SKM-1 (cell line): ENCODE measurements at regions not wholly inside any gene's neighbourhood (a gene's known extent, or its start where the extent isn't known, plus 50 kb on each side); places are given as distances from the start of the nearest gene placed in this dataset.
"Not testable (repeated sequence)": the region's sequence is repeated elsewhere in the genome, so short reads cannot be mapped to it uniquely, and the experiment has no call there.

ENCODE experiments used
- DNase-seq: peaks from one replicate; lab custom pipeline; 2025; ENCODE audit not compliant: unreplicated experiment; lab: John Stamatoyannopoulos, UW

GRCh38 chr1:80171631-80172030 lies 1165.1 kb upstream of the ADGRL4 start:
- DNase-seq, result no peak

DNA sequence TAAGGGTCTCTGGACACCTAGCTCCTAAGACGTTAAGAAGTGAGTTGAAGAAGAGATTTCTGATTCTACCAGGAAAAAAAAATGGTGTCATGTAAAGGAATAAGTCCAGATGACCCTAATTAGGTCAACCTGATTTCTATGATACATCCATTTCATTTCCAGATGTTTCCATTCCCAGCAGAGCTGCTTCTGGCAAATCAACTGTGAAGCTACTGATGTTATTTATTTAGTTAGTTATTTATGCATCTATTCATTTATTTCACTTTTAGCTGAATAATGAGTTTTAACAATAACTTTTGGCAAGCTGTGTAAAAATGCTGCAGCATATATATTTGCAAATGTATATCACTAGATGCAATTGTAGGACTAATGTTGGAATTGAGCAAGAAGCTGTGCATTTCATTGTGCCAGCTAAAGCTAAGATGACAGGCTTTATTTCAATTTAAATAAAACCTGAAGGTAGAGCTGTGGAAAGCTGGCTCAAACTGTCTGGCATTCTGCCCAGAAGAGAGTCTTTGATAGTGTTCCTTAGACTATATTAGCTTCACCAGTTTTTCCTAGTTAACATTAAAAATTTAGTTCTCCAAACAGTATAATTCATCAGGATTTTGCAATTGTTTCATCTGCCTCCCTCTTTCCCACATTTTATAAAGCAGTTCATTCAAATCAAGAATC lies 1164.4 kb upstream of the ADGRL4 start:
- DNase-seq, result no peak

DNA sequence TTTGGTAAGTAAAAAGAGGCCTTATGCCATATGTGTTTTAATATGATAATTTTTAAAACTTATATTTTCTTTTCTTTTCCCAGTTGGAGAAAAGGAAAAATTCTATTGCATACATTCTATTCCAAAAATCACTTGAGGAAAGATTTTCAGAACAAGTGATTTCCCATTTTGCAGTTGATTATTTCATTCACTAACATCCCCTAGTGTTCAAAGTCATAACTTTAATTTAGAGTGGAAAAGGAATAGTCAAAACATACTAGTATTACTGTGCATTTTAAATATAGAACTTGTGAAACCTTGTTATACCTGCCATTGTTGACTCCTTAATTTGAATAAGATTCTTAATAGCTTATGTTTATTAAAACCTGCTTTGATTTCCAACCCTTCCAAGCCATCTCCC lies 1157.6 kb upstream of the ADGRL4 start:
- no peak for DNase-seq

- no peak for DNase-seq
Measured at GRCh38 chr1:80163686-80164085, 1157.2 kb upstream of the ADGRL4 start.

DNA sequence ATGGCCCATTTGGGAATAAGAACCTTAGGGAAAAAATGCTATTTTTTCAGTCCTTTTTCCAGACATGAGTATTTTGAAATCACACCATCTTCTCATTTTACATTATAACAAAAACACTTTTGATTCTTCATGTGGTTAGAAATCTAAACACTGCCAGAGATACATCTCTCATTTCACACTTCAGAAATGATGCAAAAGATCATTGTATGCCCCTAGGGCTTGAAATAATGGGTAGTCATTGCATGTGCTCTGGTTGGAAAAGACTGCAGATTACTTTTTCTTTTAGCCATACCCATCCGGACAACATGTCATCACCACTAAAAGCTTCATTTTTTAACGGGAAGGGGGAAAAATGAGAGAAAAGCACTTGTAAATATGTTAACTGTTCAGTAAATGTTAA lies 1152.2 kb upstream of the ADGRL4 start:
- no peak for DNase-seq

- DNase-seq, result no peak
Measured at GRCh38 chr1:80158266-80158665, 1151.7 kb upstream of the ADGRL4 start.

GRCh38 chr1:80155371-80155770 lies 1148.8 kb upstream of the ADGRL4 start:
- no peak for DNase-seq

- no peak for DNase-seq
Measured at GRCh38 chr1:80154176-80154575, 1147.6 kb upstream of the ADGRL4 start.

GRCh38 chr1:80153762-80154161 lies 1147.2 kb upstream of the ADGRL4 start:
- no peak for DNase-seq

GRCh38 chr1:80143361-80143760 lies 1136.8 kb upstream of the ADGRL4 start:
- DNase-seq, result no peak

DNA sequence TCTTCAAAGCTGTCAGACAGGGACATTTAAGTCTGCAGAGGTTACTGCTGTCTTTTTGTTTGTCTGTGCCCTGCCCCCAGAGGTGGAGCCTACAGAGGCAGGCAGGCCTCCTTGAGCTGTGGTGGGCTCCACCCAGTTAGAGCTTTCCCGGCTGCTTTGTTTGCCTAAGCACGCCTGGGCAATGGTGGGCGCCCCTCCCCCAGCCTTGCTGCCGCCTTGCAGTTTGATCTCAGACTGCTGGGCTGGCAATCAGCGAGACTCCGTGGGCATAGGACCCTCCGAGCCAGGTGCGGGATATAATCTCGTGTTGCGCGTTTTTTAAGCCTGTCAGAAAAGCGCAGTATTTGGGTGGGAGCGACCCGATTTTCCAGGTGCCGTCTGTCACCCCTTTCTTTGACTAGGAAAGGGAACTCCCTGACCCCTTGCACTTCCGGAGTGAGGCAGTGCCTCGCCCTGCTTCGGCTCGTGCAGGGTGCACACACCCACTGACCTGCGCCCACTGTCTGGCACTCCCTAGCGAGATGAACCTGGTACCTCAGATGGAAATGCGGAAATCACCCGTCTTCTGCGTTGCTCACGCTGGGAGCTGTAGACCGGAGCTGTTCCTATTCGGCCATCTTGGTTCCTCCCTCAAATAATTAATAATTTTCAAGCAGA lies 1131.5 kb upstream of the ADGRL4 start:
- not testable (repeated sequence) for DNase-seq

DNA sequence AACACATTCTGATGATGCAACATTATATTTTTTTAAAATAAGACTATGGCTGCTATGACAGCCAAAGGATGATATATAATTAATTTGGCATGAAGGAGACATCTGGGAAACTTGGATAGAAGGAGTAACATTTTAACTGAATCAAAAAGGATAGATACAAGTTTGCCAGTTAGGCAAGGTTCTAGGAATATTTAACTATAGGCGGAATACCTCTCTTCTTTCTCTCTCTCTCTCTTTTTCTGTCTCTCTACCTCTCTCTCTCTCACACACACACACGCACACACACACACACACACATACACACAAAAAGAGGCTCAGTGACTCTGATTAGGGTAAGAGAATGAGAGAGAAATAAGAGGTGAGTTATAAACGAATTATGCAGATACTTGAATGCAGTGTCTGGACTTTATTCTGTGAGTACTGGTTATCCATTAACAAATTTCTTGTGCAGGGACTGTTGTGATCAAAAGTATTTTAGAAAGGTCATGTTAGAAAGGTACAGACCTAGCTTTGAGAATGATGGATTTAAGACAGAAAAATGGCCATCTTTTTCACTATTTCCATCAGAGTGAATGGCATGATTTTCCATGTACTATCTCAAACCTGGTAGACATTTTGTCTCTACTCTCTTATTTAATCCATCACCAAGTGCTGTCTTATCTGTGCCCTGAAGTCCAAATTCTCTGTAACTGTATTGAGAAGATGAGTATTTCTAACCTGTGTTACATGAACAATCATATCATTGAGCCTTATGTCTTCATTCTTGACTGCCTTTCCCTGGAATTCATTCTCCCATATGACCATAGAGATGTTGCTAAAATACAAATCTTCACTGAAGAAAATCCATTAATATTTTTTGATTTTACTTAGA lies 1106.9 kb upstream of the ADGRL4 start:
- no peak for DNase-seq

DNA sequence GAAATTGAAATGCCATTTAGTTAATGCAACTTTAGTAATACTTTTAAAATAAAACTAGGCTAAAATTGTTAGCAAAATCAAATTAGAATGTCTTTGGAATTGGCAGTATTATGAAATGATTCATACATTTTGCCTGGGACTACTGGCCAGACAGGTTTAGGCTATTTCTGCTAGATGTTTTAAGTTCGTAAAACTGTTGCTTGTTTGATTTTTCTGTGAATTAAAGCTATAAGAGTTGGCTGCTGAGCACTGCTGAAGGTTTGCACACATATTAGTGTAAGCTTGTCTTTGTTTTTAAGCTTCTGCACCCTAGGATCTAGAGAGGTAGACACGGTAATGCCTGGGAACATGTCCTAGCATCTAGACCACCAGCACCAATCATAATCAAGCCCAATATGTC lies 1094.6 kb upstream of the ADGRL4 start:
- DNase-seq, result no peak

DNA sequence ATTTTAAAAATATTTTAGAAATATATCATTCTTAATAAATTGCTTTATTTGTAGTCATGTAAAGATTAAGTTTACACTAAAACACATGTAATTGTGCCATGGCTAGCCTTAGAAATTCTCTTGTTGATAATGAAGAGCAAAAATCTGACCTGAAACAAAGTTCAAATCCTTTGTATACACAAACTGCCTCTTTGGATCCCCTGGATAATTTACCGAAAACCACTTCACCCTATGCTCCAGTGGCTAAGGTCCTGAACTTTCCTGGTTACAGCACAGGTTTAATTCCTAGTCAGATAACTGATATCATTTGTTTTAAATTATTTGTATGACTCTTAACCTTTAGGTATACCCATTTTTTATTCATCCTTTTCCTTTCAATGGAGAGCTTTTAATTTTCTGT lies 1093.2 kb upstream of the ADGRL4 start:
- no peak for DNase-seq

DNA sequence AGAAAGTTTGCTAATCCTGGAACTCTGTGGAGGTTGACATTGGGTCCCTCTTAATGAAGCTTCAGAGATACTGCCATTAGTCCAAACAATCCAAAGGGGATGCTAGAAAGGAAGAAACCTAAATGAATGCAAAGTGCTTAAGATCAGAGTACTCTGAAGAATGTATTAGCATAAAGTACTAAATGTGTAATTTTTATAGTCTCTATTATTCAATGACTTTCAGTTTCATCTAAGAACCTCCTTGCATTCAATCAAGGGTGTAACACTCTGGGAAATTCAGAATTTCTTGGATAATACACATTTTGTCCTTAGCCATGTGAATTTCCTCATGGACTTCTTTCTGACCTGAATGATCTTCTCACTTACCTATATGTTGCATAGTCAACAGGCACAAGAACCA lies 1078.5 kb upstream of the ADGRL4 start:
- no peak for DNase-seq

DNA sequence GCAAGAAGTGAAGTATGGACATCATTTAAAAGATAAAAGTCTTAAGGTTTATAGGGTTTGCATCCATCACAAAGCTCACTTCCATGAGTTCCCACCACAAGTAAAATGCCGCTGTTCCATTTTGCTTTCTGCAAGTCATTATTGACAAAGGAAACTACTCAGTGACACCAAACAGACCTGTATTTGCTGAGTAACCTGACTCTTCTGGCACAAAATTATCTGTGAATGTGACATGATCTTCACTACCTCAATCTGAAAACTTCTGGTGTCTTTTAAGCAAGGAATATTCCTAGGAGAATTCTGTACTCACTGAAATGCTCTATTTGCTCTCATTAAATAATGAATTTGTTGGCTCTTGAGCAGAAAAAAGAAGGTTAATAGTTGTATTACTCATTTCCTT lies 1077.4 kb upstream of the ADGRL4 start:
- DNase-seq, result no peak

DNA sequence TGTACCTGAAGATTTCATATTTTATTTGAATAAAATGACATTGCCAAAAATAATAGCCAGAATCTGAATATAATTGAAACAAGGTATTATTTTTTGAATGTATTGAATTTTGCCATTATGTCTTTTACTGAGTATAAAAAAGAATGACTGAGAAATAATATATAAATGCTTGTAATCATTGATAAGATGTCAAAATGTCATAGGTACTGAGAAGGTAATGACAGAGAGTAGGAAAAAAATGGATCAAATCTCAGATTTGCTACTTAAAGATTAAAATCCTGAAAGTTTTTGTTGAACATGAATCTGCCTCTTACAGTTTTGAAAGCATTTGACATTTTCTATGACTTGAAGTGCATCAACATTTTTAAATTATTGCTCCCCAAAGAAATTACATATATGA lies 1069.9 kb upstream of the ADGRL4 start:
- no peak for DNase-seq

- no peak for DNase-seq
Measured at GRCh38 chr1:80075351-80075750, 1068.8 kb upstream of the ADGRL4 start.

GRCh38 chr1:80072563-80072962 lies 1066.0 kb upstream of the ADGRL4 start:
- DNase-seq, result no peak

GRCh38 chr1:80066060-80066459 lies 1059.5 kb upstream of the ADGRL4 start:
- no peak for DNase-seq

- DNase-seq, result no peak
Measured at GRCh38 chr1:80064524-80064923, 1058.0 kb upstream of the ADGRL4 start.

GRCh38 chr1:80059940-80060339 lies 1053.4 kb upstream of the ADGRL4 start:
- DNase-seq, result peak; percentile 48
